Astrocyte (in vitro differentiated cells and primary cell): ENCODE measurements at regions not wholly inside any gene's neighbourhood (a gene's known extent, or its start where the extent isn't known, plus 50 kb on each side); places are given as distances from the start of the nearest gene placed in this dataset.

Experiments
- DNase-seq: peaks from one replicate; pipeline ENCODE4 v3.0.0-alpha.2; 2010; ENCODE audit warnings: low read depth
- FAIRE-seq: peaks from 2 replicates; lab custom pipeline; 2011; peaks lifted over from hg19 to GRCh38; lab: Jason Lieb, UNC
- H2AFZ ChIP-seq: 2 replicates; pipeline ENCODE4 v1.6.0; 2012; ENCODE audit warnings: low read depth, low read length, inconsistent platforms
- H3K27ac ChIP-seq: 2 replicates; pipeline ENCODE4 v1.5.1; 2011; ENCODE audit warnings: low read depth, low read length, inconsistent platforms
- H3K27me3 ChIP-seq: 2 replicates; pipeline ENCODE4 v1.6.0; 2011; ENCODE audit warnings: low read length, inconsistent platforms; ENCODE audit not compliant: insufficient read depth
- H3K36me3 ChIP-seq: 2 replicates; pipeline ENCODE4 v1.5.1; 2011; ENCODE audit warnings: low read length, inconsistent platforms; ENCODE audit not compliant: insufficient read depth
- H3K4me1 ChIP-seq: 2 replicates; pipeline ENCODE4 v1.5.1; 2011; ENCODE audit warnings: low read length, inconsistent platforms; ENCODE audit not compliant: insufficient read depth
- H3K4me2 ChIP-seq: 2 replicates; pipeline ENCODE4 v1.6.0; 2012; ENCODE audit warnings: low read length, inconsistent platforms
- H3K4me3 ChIP-seq: 2 replicates; pipeline ENCODE4 v1.5.1; 2011; ENCODE audit warnings: low read depth, mild to moderate bottlenecking, low read length, inconsistent platforms; ENCODE audit not compliant: insufficient read depth
- H3K79me2 ChIP-seq: 2 replicates; pipeline ENCODE4 v1.6.0; 2012; ENCODE audit warnings: mild to moderate bottlenecking, low read length, inconsistent platforms; ENCODE audit not compliant: insufficient read depth
- H3K9ac ChIP-seq: 2 replicates; pipeline ENCODE4 v1.6.0; 2012; ENCODE audit warnings: mild to moderate bottlenecking, low read length, inconsistent platforms
- H3K9me3 ChIP-seq: 2 replicates; pipeline ENCODE4 v1.5.1; 2012; ENCODE audit warnings: low read depth, mild to moderate bottlenecking, low read length, inconsistent platforms; ENCODE audit not compliant: insufficient read depth
- H4K20me1 ChIP-seq: 2 replicates; pipeline ENCODE4 v1.6.0; 2012; ENCODE audit warnings: low read length, inconsistent platforms; ENCODE audit not compliant: insufficient read depth
- H3K27ac Mint-ChIP-seq: one replicate; pipeline ENCODE4 v1.8.0; 2021; ENCODE audit warnings: mild to moderate bottlenecking, mixed read lengths; ENCODE audit not compliant: unreplicated experiment
- H3K27me3 Mint-ChIP-seq: one replicate; pipeline ENCODE4 v1.8.0; 2021; ENCODE audit warnings: low read depth, mixed read lengths; ENCODE audit not compliant: unreplicated experiment
- H3K36me3 Mint-ChIP-seq: one replicate; pipeline ENCODE4 v1.8.0; 2021; ENCODE audit warnings: low read depth, mixed read lengths; ENCODE audit not compliant: unreplicated experiment
- H3K4me1 Mint-ChIP-seq: one replicate; pipeline ENCODE4 v1.8.0; 2021; ENCODE audit warnings: low read depth, mixed read lengths; ENCODE audit not compliant: unreplicated experiment
- H3K4me3 Mint-ChIP-seq: one replicate; pipeline ENCODE4 v1.8.0; 2021; ENCODE audit warnings: mild to moderate bottlenecking, moderate library complexity, mixed read lengths; ENCODE audit not compliant: unreplicated experiment
- H3K9me3 Mint-ChIP-seq: one replicate; pipeline ENCODE4 v1.8.0; 2021; ENCODE audit warnings: mild to moderate bottlenecking, mixed read lengths; ENCODE audit not compliant: unreplicated experiment
- CTCF ChIP-seq: IDR thresholded peaks from 2 replicates; pipeline ENCODE4 v1.5.1; 2011; ENCODE audit warnings: low read depth, mild to moderate bottlenecking, inconsistent platforms, low read length, moderate library complexity; ENCODE audit not compliant: insufficient read depth
- EZH2 ChIP-seq: IDR thresholded peaks from 2 replicates; pipeline ENCODE4 v1.6.1; 2012; ENCODE audit warnings: mild to moderate bottlenecking, low read length, inconsistent platforms; ENCODE audit not compliant: insufficient read depth

GRCh38 chr3:139238281-139239030 is 105.4 kb upstream of the MRPS22 start:
- no peaks in the 10 kb centered on the region for H3K4me1 Mint-ChIP-seq
- peak overlapping the region; percentile 19 for H3K27ac Mint-ChIP-seq
- H3K79me2 ChIP-seq, result no peaks in the 10 kb centered on the region
- no peak overlapping the region for H3K27ac ChIP-seq
- no peaks in the 10 kb centered on the region for H3K9me3 ChIP-seq
- H4K20me1 ChIP-seq, result no peaks in the 10 kb centered on the region
- H3K4me3 ChIP-seq, result no peak overlapping the region
- peaks cover 4% of the 10 kb centered on the region for H3K27me3 ChIP-seq
- H2AFZ ChIP-seq, result no peak overlapping the region
- no peaks in the 10 kb centered on the region for H3K36me3 Mint-ChIP-seq
- TF ChIP-seq EZH2, result no peak
- no peaks in the 10 kb centered on the region for H3K4me1 ChIP-seq
- FAIRE-seq, result no peak
- no peaks in the 10 kb centered on the region for H3K36me3 ChIP-seq
- no peak overlapping the region for H3K4me2 ChIP-seq
- H3K4me3 Mint-ChIP-seq, result no peak overlapping the region
- H3K9me3 Mint-ChIP-seq, result no peaks in the 10 kb centered on the region
- no peak overlapping the region for H3K9ac ChIP-seq
- peaks cover 22% of the 10 kb centered on the region for H3K27me3 Mint-ChIP-seq
- no peak for DNase-seq

GRCh38 chr3:139239550-139239949 is 104.3 kb upstream of the MRPS22 start:
- Mint-ChIP-seq H3K9me3 (no peaks in the 10 kb centered on the region), H3K36me3 (no peaks in the 10 kb centered on the region), H3K4me1 (no peaks in the 10 kb centered on the region), H3K27ac (no peak overlapping the region), H3K27me3 (peaks cover 22% of the 10 kb centered on the region), H3K4me3 (no peak overlapping the region)
- H3K4me1 ChIP-seq, result no peaks in the 10 kb centered on the region
- H3K36me3 ChIP-seq, result no peaks in the 10 kb centered on the region
- FAIRE-seq (no peak), DNase-seq (no peak)
- no peak overlapping the region for H3K9ac ChIP-seq
- H3K27me3 ChIP-seq, result peaks cover 4% of the 10 kb centered on the region
- no peaks in the 10 kb centered on the region for H3K79me2 ChIP-seq
- no peak overlapping the region for H3K4me3 ChIP-seq
- H2AFZ ChIP-seq, result no peak overlapping the region
- no peaks in the 10 kb centered on the region for H4K20me1 ChIP-seq
- H3K4me2 ChIP-seq, result no peak overlapping the region
- TF ChIP-seq EZH2, result no peak
- TF ChIP-seq CTCF, result no peak
- H3K27ac ChIP-seq, result no peak overlapping the region
- no peaks in the 10 kb centered on the region for H3K9me3 ChIP-seq

- no peak overlapping the region for H3K9ac ChIP-seq
- Mint-ChIP-seq H3K4me3 (no peak overlapping the region), H3K27me3 (peaks cover 22% of the 10 kb centered on the region), H3K4me1 (no peaks in the 10 kb centered on the region), H3K27ac (no peak overlapping the region), H3K36me3 (no peaks in the 10 kb centered on the region), H3K9me3 (no peaks in the 10 kb centered on the region)
- H3K27me3 ChIP-seq, result peaks cover 4% of the 10 kb centered on the region
- no peak overlapping the region for H2AFZ ChIP-seq
- H3K27ac ChIP-seq, result no peak overlapping the region
- H3K9me3 ChIP-seq, result no peaks in the 10 kb centered on the region
- H4K20me1 ChIP-seq, result no peaks in the 10 kb centered on the region
- DNase-seq (no peak), FAIRE-seq (no peak)
- TF ChIP-seq CTCF, result no peak
- TF ChIP-seq EZH2, result no peak
- H3K4me2 ChIP-seq, result no peak overlapping the region
- no peaks in the 10 kb centered on the region for H3K36me3 ChIP-seq
- H3K4me3 ChIP-seq, result no peak overlapping the region
- H3K79me2 ChIP-seq, result no peaks in the 10 kb centered on the region
- H3K4me1 ChIP-seq, result no peaks in the 10 kb centered on the region
Measured at GRCh38 chr3:139241783-139242182, 102.0 kb upstream of the MRPS22 start.
